K562 (cell line): ENCODE measurements at regions not wholly inside any gene's neighbourhood (a gene's known extent, or its start where the extent isn't known, plus 50 kb on each side); places are given as distances from the start of the nearest gene placed in this dataset.

Experiments used
- ATAC-seq: fragments of 200-7000 bp; cut with Tn5 transposase; 3 replicates; pipeline ENCODE4 v1.9.1; 2020; ENCODE audit warnings: moderate library complexity
- BruUV-seq: library from RNA; stranded (reverse); fragments of 400-500 nt; replicated peaks from 2 replicates; lab custom pipeline; 2021; lab: Mats Ljungman, UMichigan
- CTCF ChIA-PET: fragments of 300-600 bp; formaldehyde crosslinking; extraction: SDS; loops from one replicate; lab custom pipeline; 2021; ENCODE audit warnings: low intra/inter-chr PET ratio; lab: Yijun Ruan, JAX
- POLR2A ChIA-PET: fragments of 300-600, 350-650 bp; sonication (Branson Sonifier 250); formaldehyde crosslinking; extraction: SDS; loops from one replicate; lab custom pipeline; 2021; ENCODE audit warnings: antibody characterized with exemption, inconsistent platforms; lab: Yijun Ruan, JAX
- DNase-seq, 4 experiments: peaks; one replicate each; pipeline versions ENCODE4 v3.0.0 to v3.0.0-alpha.2; 2011 to 2018; ENCODE audit warnings: low spot score in 3 of 4, mixed read lengths in 3 of 4; ENCODE audit errors: extremely low read depth in 1 of 4
- FAIRE-seq: peaks from 2 replicates; lab custom pipeline; 2011; peaks lifted over from hg19 to GRCh38; lab: Jason Lieb, UNC
- H2AFZ ChIP-seq: 2 replicates; pipeline ENCODE4 v1.6.0; 2011; ENCODE audit warnings: low read depth, low read length, control low read depth, inconsistent platforms
- H3K27ac ChIP-seq: fragments of 200-600 bp; 3 replicates; pipeline ENCODE4 v1.8.0; 2011; ENCODE audit warnings: low read depth, mild to moderate bottlenecking, control low read depth, inconsistent platforms, low read length, moderate library complexity, mixed read lengths; ENCODE audit errors: extremely low read depth
- H3K27me3 ChIP-seq, 2 experiments: fragments of 300-600 bp in 1 of 2; 2 replicates in 1 of 2; 3 replicates in 1 of 2; pipeline versions ENCODE4 v1.6.0 to v1.8.0; 2011; ENCODE audit warnings: inconsistent platforms in 2 of 2, low read length in 2 of 2, mild to moderate bottlenecking in 1 of 2, mixed read lengths in 1 of 2, moderate library complexity in 1 of 2; ENCODE audit not compliant: control insufficient read depth in 2 of 2, insufficient read depth in 2 of 2
- H3K36me3 ChIP-seq: fragments of 300-600 bp; 3 replicates; pipeline ENCODE4 v1.8.0; 2011; ENCODE audit warnings: mild to moderate bottlenecking, low read length, inconsistent platforms; ENCODE audit not compliant: control insufficient read depth, insufficient read depth
- H3K4me1 ChIP-seq, 2 experiments: fragments of 200-600 bp in 1 of 2; replicated peaks in 1 of 2; 2 replicates in 1 of 2; 3 replicates in 1 of 2; pipeline versions ENCODE4 v1.5.1 to v1.8.0; 2011; ENCODE audit warnings: inconsistent platforms in 2 of 2, low read length in 2 of 2, mild to moderate bottlenecking in 1 of 2, mixed read lengths in 1 of 2, moderate library complexity in 1 of 2; ENCODE audit not compliant: control insufficient read depth in 2 of 2, insufficient read depth in 2 of 2
- H3K4me2 ChIP-seq: 2 replicates; pipeline ENCODE4 v1.6.1; 2011; ENCODE audit warnings: low read length, control low read depth, inconsistent platforms, mixed read lengths; ENCODE audit not compliant: insufficient read depth
- H3K4me3 ChIP-seq: fragments of 200-600 bp; sonication (generic), shearing (Covaris generic); 2 replicates; pipeline ENCODE4 v1.5.1; 2016; ENCODE audit warnings: control low read depth, inconsistent platforms
- H3K79me2 ChIP-seq: fragments of 200-600 bp; 3 replicates; pipeline ENCODE4 v1.8.0; 2011; ENCODE audit warnings: low read length, inconsistent platforms; ENCODE audit not compliant: control insufficient read depth, insufficient read depth
- H3K9ac ChIP-seq, 2 experiments: 2 replicates each; pipeline versions ENCODE4 v1.6.0 to v1.6.1; 2011; ENCODE audit warnings: low read depth in 2 of 2, low read length in 2 of 2, control low read depth in 1 of 2, inconsistent platforms in 1 of 2, mild to moderate bottlenecking in 1 of 2, mixed read lengths in 1 of 2; ENCODE audit not compliant: insufficient read depth in 1 of 2
- H3K9me1 ChIP-seq: one replicate; pipeline ENCODE4 v1.6.0; 2011; ENCODE audit warnings: inconsistent platforms, mild to moderate bottlenecking, low read length, moderate library complexity; ENCODE audit not compliant: control insufficient read depth, insufficient read depth
- H3K9me3 ChIP-seq: replicated peaks from 2 replicates; pipeline ENCODE4 v1.5.1; 2011; ENCODE audit warnings: low read depth, low read length, inconsistent platforms; ENCODE audit not compliant: control insufficient read depth, insufficient read depth
- H4K20me1 ChIP-seq: replicated peaks from 2 replicates; pipeline ENCODE4 v1.6.1; 2011; ENCODE audit warnings: low read length, inconsistent platforms, mixed read lengths; ENCODE audit not compliant: control insufficient read depth, insufficient read depth
- ATF7 ChIP-seq: fragments of 450-650 bp; IDR thresholded peaks from 2 replicates; pipeline ENCODE4 v1.7.1; 2014; ENCODE audit warnings: mild to moderate bottlenecking, moderate library complexity
- CBFA2T2 ChIP-seq: fragments of 450-650 bp; conservative IDR thresholded peaks from 2 replicates; pipeline ENCODE4 v1.6.1; 2017; ENCODE audit warnings: mild to moderate bottlenecking
- EHMT2 ChIP-seq: fragments of 450-650 bp; IDR thresholded peaks from 2 replicates; pipeline ENCODE4 v1.6.1; 2018; ENCODE audit warnings: antibody characterized with exemption
- ETS1 ChIP-seq: conservative IDR thresholded peaks from 2 replicates; pipeline ENCODE4 v1.6.1; 2011; ENCODE audit warnings: low read depth, mild to moderate bottlenecking, low read length; ENCODE audit not compliant: control insufficient read depth
- IRF2 ChIP-seq: sonication (generic); formaldehyde crosslinking; IDR thresholded peaks from 2 replicates; pipeline ENCODE4 v1.8.1; 2022; ENCODE audit warnings: mild to moderate bottlenecking, missing genetic modification reagents
- JUNB ChIP-seq: fragments of 450-650 bp; formaldehyde crosslinking; conservative IDR thresholded peaks from 2 replicates; pipeline ENCODE4 v1.4.0; 2020; ENCODE audit warnings: mild to moderate bottlenecking
- KLF16 ChIP-seq: IDR thresholded peaks from 2 replicates; pipeline ENCODE4 v1.6.1; 2016; ENCODE audit warnings: antibody characterized with exemption
- MTA3 ChIP-seq: fragments of 450-650 bp; formaldehyde crosslinking; IDR thresholded peaks from 2 replicates; pipeline ENCODE4 v1.6.1; 2017; ENCODE audit warnings: mild to moderate bottlenecking, borderline replicate concordance
- RFX7 ChIP-seq: fragments of 250-450 bp; sonication (Bioruptor Pico); IDR thresholded peaks from 2 replicates; pipeline ENCODE4 v1.5.1; 2021; ENCODE audit warnings: mild to moderate bottlenecking
- SOX6 ChIP-seq: fragments of 450-650 bp; IDR thresholded peaks from 2 replicates; pipeline ENCODE4 v1.6.1; 2014; ENCODE audit warnings: mild to moderate bottlenecking
- TCF15 ChIP-seq: fragments of 250-450 bp; sonication (Bioruptor Pico); IDR thresholded peaks from 2 replicates; pipeline ENCODE4 v1.8.0; 2022; ENCODE audit warnings: moderate library complexity, mild to moderate bottlenecking, inconsistent platforms
- ZEB2 ChIP-seq: fragments of 450-650 bp; IDR thresholded peaks from 2 replicates; pipeline ENCODE4 v1.6.1; 2016
- WGBS: fragments of 100-300 bp; shearing (Covaris generic); methylation state at CpG from one replicate; pipeline ENCODE4 v1.1.6; 2016; ENCODE audit warnings: low coverage, mixed read lengths; ENCODE audit not compliant: insufficient coverage; ENCODE audit errors: missing lambda C conversion rate; 5-methylcytosine and 5-hydroxymethylcytosine counted together
- in situ Hi-C: fragments of 300-500 bp; cut with MboI; formaldehyde crosslinking; loops from 4 replicates; pipeline ENCODE4 v1.15.0; 2018; ENCODE audit warnings: inconsistent platforms, mixed read lengths
- intact Hi-C: fragments of 100-400 bp; cut with micrococcal nuclease; formaldehyde crosslinking; loops from 2 replicates; pipeline ENCODE4 v1.14.2; 2022
- TF ChIP-seq, protein P1 (sequence below): IDR thresholded peaks from 2 replicates; pipeline ENCODE4 v1.6.1; 2011; ENCODE audit warnings: borderline replicate concordance, low read depth, mild to moderate bottlenecking, moderate library complexity, low read length; ENCODE audit not compliant: insufficient read depth, poor library complexity, severe bottlenecking
- TF ChIP-seq, protein P2 (sequence below), 2 experiments: IDR thresholded peaks; 2 replicates each; pipeline ENCODE4 v1.6.1; 2012; ENCODE audit warnings: improper control_type of control experiment in 2 of 2, low read depth in 2 of 2, low read length in 2 of 2, borderline replicate concordance in 1 of 2

- Histone ChIP-seq H3K9me3 (no peaks in the 10 kb centered on the region), H3K79me2 (no peaks in the 10 kb centered on the region), H3K4me1 (peaks cover 3 to 32% of the 10 kb centered on the region in 2 experiments; a peak in 3 of 5 replicates), H3K9ac (no peak overlapping the region), H3K27ac (no peak overlapping the region), H4K20me1 (no peaks in the 10 kb centered on the region), H3K27me3 (no peaks in the 10 kb centered on the region), H3K36me3 (no peaks in the 10 kb centered on the region), H3K4me3 (no peak overlapping the region), H2AFZ (peak overlapping the region; percentile 23; the same call in 1 of the 2 replicates), H3K4me2 (no peak overlapping the region; the same call in 1 of the 2 replicates), H3K9me1 (no peaks in the 10 kb centered on the region)
- in situ Hi-C loops, result no loop called here
- ATAC-seq, result no peak
- peak in 2 of 4 experiments; percentile 54 to 55 for DNase-seq
- no TSS peak for BruUV-seq
- intact Hi-C loops, result no loop called here
- 56% methylated on average over 4 of the region's 4 CpGs for WGBS
- CTCF ChIA-PET, result no interaction called here
- FAIRE-seq, result no peak
- POLR2A ChIA-PET, result interaction anchor here (0.5 to 1.2 kb wide), 2 partner anchors 14 to 91 kb away, joined by 3 to 6 read pairs; no protein-coding TSS in a partner anchor
- TF ChIP-seq ETS1 (no peak), RFX7 (CRISPR knock-in tag) (no peak), SOX6 (peak; percentile 27; the same call in 1 of the 2 replicates), IRF2 (CRISPR knock-in tag) (no peak), JUNB (CRISPR knock-in tag) (no peak), MTA3 (no peak), TCF15 (CRISPR knock-in tag) (no peak), ATF7 (no peak), ZEB2 (0 out of 2 replicates have a peak, but pooled peaks have one; percentile 16), KLF16 (no peak), CBFA2T2 (0 out of 2 replicates have a peak, but pooled peaks have one; percentile 7), EHMT2 (no peak)
- TF ChIP-seq, protein P1, sequence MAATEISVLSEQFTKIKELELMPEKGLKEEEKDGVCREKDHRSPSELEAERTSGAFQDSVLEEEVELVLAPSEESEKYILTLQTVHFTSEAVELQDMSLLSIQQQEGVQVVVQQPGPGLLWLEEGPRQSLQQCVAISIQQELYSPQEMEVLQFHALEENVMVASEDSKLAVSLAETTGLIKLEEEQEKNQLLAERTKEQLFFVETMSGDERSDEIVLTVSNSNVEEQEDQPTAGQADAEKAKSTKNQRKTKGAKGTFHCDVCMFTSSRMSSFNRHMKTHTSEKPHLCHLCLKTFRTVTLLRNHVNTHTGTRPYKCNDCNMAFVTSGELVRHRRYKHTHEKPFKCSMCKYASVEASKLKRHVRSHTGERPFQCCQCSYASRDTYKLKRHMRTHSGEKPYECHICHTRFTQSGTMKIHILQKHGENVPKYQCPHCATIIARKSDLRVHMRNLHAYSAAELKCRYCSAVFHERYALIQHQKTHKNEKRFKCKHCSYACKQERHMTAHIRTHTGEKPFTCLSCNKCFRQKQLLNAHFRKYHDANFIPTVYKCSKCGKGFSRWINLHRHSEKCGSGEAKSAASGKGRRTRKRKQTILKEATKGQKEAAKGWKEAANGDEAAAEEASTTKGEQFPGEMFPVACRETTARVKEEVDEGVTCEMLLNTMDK, result no peak
- TF ChIP-seq, protein P2, sequence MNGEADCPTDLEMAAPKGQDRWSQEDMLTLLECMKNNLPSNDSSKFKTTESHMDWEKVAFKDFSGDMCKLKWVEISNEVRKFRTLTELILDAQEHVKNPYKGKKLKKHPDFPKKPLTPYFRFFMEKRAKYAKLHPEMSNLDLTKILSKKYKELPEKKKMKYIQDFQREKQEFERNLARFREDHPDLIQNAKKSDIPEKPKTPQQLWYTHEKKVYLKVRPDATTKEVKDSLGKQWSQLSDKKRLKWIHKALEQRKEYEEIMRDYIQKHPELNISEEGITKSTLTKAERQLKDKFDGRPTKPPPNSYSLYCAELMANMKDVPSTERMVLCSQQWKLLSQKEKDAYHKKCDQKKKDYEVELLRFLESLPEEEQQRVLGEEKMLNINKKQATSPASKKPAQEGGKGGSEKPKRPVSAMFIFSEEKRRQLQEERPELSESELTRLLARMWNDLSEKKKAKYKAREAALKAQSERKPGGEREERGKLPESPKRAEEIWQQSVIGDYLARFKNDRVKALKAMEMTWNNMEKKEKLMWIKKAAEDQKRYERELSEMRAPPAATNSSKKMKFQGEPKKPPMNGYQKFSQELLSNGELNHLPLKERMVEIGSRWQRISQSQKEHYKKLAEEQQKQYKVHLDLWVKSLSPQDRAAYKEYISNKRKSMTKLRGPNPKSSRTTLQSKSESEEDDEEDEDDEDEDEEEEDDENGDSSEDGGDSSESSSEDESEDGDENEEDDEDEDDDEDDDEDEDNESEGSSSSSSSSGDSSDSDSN (IDR thresholded peaks at IDR 0.05; ENCODE audit: borderline replicate concordance in 1 of 2, low read depth in 2 of 2, low read length in 2 of 2), result no peak
Observed at GRCh38 chr10:61844116-61844822, 57.2 kb upstream of the ARID5B start.
